Stomach smooth muscle (tissue), 2 donors: ENCODE measurements at regions not wholly inside any gene's neighbourhood (a gene's known extent, or its start where the extent isn't known, plus 50 kb on each side); places are given as distances from the start of the nearest gene placed in this dataset.

Source experiments
- H3K27ac ChIP-seq: one replicate; pipeline ENCODE4 v1.7.0; 2013; ENCODE audit warnings: mild to moderate bottlenecking, low read length, inconsistent platforms
- H3K27me3 ChIP-seq, 2 donors: one replicate each; pipeline ENCODE4 v1.7.0; 2013; ENCODE audit warnings: low read length in 2 of 2; ENCODE audit not compliant: insufficient read depth in 2 of 2, control insufficient read depth in 1 of 2
- H3K36me3 ChIP-seq, 2 donors: one replicate each; pipeline ENCODE4 v1.7.0; 2013; ENCODE audit warnings: low read length in 2 of 2; ENCODE audit not compliant: control insufficient read depth in 2 of 2, insufficient read depth in 2 of 2
- H3K4me1 ChIP-seq: one replicate; pipeline ENCODE4 v1.7.0; 2013; ENCODE audit warnings: low read length; ENCODE audit not compliant: control insufficient read depth, insufficient read depth
- H3K4me3 ChIP-seq, 2 donors: one replicate each; pipeline ENCODE4 v1.7.0; 2013; ENCODE audit warnings: low read length in 2 of 2
- H3K9ac ChIP-seq, 2 donors: one replicate each; pipeline ENCODE4 v1.7.0; 2013; ENCODE audit warnings: low read length in 2 of 2, mild to moderate bottlenecking in 1 of 2
- H3K9me3 ChIP-seq, 2 donors: one replicate each; pipeline ENCODE4 v1.7.0; 2013; ENCODE audit warnings: low read length in 2 of 2; ENCODE audit not compliant: control insufficient read depth in 2 of 2
- donor health status: healthy.
- donor health status: Pancreatic carcinoma.

GRCh38 chr1:244171241-244171985 is 120.3 kb downstream of the ZBTB18 start:
- Histone ChIP-seq H3K36me3 (no peaks in the 10 kb centered on the region), H3K27ac (no peak overlapping the region), H3K27me3 (no peaks in the 10 kb centered on the region), H3K9me3 (no peaks in the 10 kb centered on the region), H3K9ac (no peak overlapping the region), H3K4me1 (peaks cover 12% of the 10 kb centered on the region), H3K4me3 (no peak overlapping the region)

- H3K36me3 ChIP-seq: no peaks in the 10 kb centered on the region
- H3K4me1 ChIP-seq: peaks cover 12% of the 10 kb centered on the region
- no peak overlapping the region for H3K4me3 ChIP-seq
- H3K27ac ChIP-seq: peak overlapping the region; percentile 32
- H3K9me3 ChIP-seq: no peaks in the 10 kb centered on the region
- no peak overlapping the region for H3K9ac ChIP-seq
- H3K27me3 ChIP-seq: no peaks in the 10 kb centered on the region
Measured at GRCh38 chr1:244173240-244173639, 122.2 kb downstream of the ZBTB18 start.

GRCh38 chr1:244173769-244174168 is 122.7 kb downstream of the ZBTB18 start:
- no peaks in the 10 kb centered on the region for H3K27me3 ChIP-seq
- no peaks in the 10 kb centered on the region for H3K36me3 ChIP-seq
- H3K9ac ChIP-seq: no peak overlapping the region
- no peaks in the 10 kb centered on the region for H3K9me3 ChIP-seq
- no peak overlapping the region for H3K4me3 ChIP-seq
- H3K4me1 ChIP-seq: peaks cover 12% of the 10 kb centered on the region
- peak overlapping the region; percentile 32 for H3K27ac ChIP-seq

- Histone ChIP-seq H3K36me3 (no peaks in the 10 kb centered on the region), H3K4me3 (no peak overlapping the region), H3K9ac (no peak overlapping the region), H3K4me1 (peaks cover 12% of the 10 kb centered on the region), H3K9me3 (no peaks in the 10 kb centered on the region), H3K27ac (no peak overlapping the region), H3K27me3 (no peaks in the 10 kb centered on the region)
Measured at GRCh38 chr1:244174922-244175521, 123.9 kb downstream of the ZBTB18 start.

- Histone ChIP-seq H3K4me1 (peaks cover 12% of the 10 kb centered on the region), H3K27me3 (no peaks in the 10 kb centered on the region), H3K9ac (no peak overlapping the region), H3K27ac (no peak overlapping the region), H3K36me3 (no peaks in the 10 kb centered on the region), H3K9me3 (no peaks in the 10 kb centered on the region), H3K4me3 (no peak overlapping the region)
Measured at GRCh38 chr1:244176201-244176600, 125.1 kb downstream of the ZBTB18 start.

GRCh38 chr1:244180256-244180655 is 129.2 kb downstream of the ZBTB18 start:
- H3K27ac ChIP-seq: no peak overlapping the region
- H3K4me3 ChIP-seq: no peak overlapping the region
- H3K9me3 ChIP-seq: no peaks in the 10 kb centered on the region
- H3K27me3 ChIP-seq: no peaks in the 10 kb centered on the region
- H3K36me3 ChIP-seq: no peaks in the 10 kb centered on the region
- H3K4me1 ChIP-seq: no peaks in the 10 kb centered on the region
- no peak overlapping the region for H3K9ac ChIP-seq

- Histone ChIP-seq H3K4me3 (no peak overlapping the region), H3K27me3 (no peaks in the 10 kb centered on the region), H3K4me1 (no peaks in the 10 kb centered on the region), H3K9ac (no peak overlapping the region), H3K27ac (no peak overlapping the region), H3K36me3 (no peaks in the 10 kb centered on the region), H3K9me3 (no peaks in the 10 kb centered on the region)
Measured at GRCh38 chr1:244181867-244182266, 130.8 kb downstream of the ZBTB18 start.

GRCh38 chr1:244183037-244183436 is 132.0 kb downstream of the ZBTB18 start:
- Histone ChIP-seq H3K9me3 (no peaks in the 10 kb centered on the region), H3K27ac (no peak overlapping the region), H3K4me1 (no peaks in the 10 kb centered on the region), H3K9ac (no peak overlapping the region), H3K36me3 (no peaks in the 10 kb centered on the region), H3K27me3 (no peaks in the 10 kb centered on the region), H3K4me3 (no peak overlapping the region)

- Histone ChIP-seq H3K9me3 (peaks cover 0 to 7% of the 10 kb centered on the region in 2 donors), H3K27ac (no peak overlapping the region), H3K9ac (no peak overlapping the region), H3K36me3 (no peaks in the 10 kb centered on the region), H3K27me3 (no peaks in the 10 kb centered on the region), H3K4me1 (no peaks in the 10 kb centered on the region), H3K4me3 (no peak overlapping the region)
Measured at GRCh38 chr1:244186372-244186771, 135.3 kb downstream of the ZBTB18 start.

GRCh38 chr1:244187310-244187709 is 136.2 kb downstream of the ZBTB18 start:
- no peak overlapping the region for H3K27ac ChIP-seq
- H3K4me1 ChIP-seq: no peaks in the 10 kb centered on the region
- no peak overlapping the region for H3K9ac ChIP-seq
- H3K27me3 ChIP-seq: no peaks in the 10 kb centered on the region
- H3K9me3 ChIP-seq: peaks cover 0 to 7% of the 10 kb centered on the region in 2 donors
- no peak overlapping the region for H3K4me3 ChIP-seq
- H3K36me3 ChIP-seq: no peaks in the 10 kb centered on the region

- H3K4me1 ChIP-seq: no peaks in the 10 kb centered on the region
- no peaks in the 10 kb centered on the region for H3K27me3 ChIP-seq
- no peak overlapping the region for H3K9ac ChIP-seq
- no peak overlapping the region for H3K4me3 ChIP-seq
- no peaks in the 10 kb centered on the region for H3K36me3 ChIP-seq
- peaks cover 0 to 7% of the 10 kb centered on the region in 2 donors for H3K9me3 ChIP-seq
- H3K27ac ChIP-seq: no peak overlapping the region
Measured at GRCh38 chr1:244191581-244191980, 140.5 kb downstream of the ZBTB18 start.
